KOPT-K1 (cell line): ENCODE measurements at regions not wholly inside any gene's neighbourhood (a gene's known extent, or its start where the extent isn't known, plus 50 kb on each side); places are given as distances from the start of the nearest gene placed in this dataset.

Experiments used
- H3K27ac ChIP-seq: fragments of 200-600 bp; sonication (generic); 2 replicates; pipeline ENCODE4 v1.5.1; 2016; ENCODE audit warnings: antibody characterized with exemption, mild to moderate bottlenecking, low read depth, low read length; ENCODE audit not compliant: poor library complexity, severe bottlenecking
- H3K36me3 ChIP-seq: fragments of 200-600 bp; sonication (generic); 2 replicates; pipeline ENCODE4 v1.5.1; 2017; ENCODE audit warnings: antibody characterized with exemption, mild to moderate bottlenecking, low read length, moderate library complexity; ENCODE audit not compliant: insufficient read depth
- H3K9me3 ChIP-seq: fragments of 200-600 bp; sonication (generic); 2 replicates; pipeline ENCODE4 v1.5.1; 2017; ENCODE audit warnings: antibody characterized with exemption, low read length, mild to moderate bottlenecking; ENCODE audit not compliant: insufficient read depth, poor library complexity, severe bottlenecking

GRCh38 chr13:40334031-40334430 lies 332.4 kb downstream of the FOXO1 start:
- Histone ChIP-seq H3K36me3 (no peaks in the 10 kb centered on the region), H3K9me3 (no peaks in the 10 kb centered on the region), H3K27ac (no peak overlapping the region)

DNA sequence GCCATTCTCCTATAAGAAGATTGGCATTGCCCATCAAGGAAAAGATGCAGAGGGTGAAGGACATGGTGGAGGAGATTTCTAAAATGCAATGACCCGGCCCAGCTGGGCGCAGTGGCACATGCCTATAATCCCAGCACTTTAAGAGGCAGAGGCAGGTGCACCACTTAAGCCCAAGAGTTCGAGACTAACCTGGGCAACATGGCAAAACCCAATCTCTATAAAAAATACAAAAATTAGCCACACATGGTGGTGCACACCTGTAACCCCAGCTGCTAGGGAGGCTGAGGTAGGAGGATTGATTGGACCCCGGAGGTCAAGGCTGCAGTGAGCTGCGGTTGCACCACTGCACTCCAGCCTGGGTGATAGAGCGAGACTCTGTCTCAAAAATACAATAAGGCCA lies 331.8 kb downstream of the FOXO1 start:
- no peaks in the 10 kb centered on the region for H3K9me3 ChIP-seq
- no peak overlapping the region for H3K27ac ChIP-seq
- no peaks in the 10 kb centered on the region for H3K36me3 ChIP-seq

DNA sequence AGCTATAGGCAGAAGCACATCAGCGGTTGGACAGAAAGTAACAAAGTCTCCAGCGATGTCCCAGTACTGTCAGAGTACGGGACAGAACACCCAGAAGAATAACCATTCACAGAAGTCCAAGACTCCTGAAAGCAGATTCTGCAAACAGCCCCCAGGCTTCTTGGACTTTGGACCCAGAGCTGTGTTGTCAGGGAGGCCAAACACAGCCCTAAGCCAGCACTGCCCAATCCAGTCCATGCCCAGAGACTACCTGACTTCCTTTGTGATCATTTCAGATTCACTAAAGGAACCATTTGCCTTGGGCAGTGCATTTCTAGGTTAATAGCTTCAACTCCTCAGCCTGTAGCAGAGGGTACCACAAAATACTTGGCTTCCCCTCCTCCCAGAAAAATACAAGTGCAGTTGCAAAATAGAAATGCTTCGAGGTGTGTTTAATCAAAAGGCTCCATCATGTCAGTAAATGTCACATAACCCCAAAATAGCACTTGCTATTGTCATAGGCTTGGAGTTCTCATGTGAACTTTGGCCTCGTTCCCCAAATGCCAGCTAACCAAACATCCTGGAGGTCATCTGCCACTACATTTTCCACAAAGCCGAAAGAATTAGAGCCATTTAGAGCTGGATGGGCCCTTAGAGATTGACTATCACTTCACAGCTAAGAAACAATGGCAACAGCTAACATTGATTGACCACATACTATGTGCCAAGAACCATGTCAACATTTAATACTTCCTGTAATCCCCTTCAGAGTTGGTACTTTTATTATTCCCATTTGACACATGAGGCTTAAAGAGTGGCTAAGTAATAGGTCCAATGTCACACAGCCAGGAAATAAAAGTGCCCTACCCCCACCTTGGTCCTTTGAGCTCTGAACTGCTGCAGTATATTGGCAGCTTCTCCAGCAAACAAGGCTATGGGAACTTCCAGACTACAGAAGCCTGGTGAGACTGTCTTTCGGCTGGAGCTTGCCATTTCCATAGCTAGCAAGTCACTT lies 329.9 kb downstream of the FOXO1 start:
- no peaks in the 10 kb centered on the region for H3K36me3 ChIP-seq
- H3K27ac ChIP-seq: no peak overlapping the region
- H3K9me3 ChIP-seq: no peaks in the 10 kb centered on the region

GRCh38 chr13:40337651-40338050 lies 328.8 kb downstream of the FOXO1 start:
- H3K9me3 ChIP-seq: no peaks in the 10 kb centered on the region
- H3K36me3 ChIP-seq: no peaks in the 10 kb centered on the region
- H3K27ac ChIP-seq: no peak overlapping the region

DNA sequence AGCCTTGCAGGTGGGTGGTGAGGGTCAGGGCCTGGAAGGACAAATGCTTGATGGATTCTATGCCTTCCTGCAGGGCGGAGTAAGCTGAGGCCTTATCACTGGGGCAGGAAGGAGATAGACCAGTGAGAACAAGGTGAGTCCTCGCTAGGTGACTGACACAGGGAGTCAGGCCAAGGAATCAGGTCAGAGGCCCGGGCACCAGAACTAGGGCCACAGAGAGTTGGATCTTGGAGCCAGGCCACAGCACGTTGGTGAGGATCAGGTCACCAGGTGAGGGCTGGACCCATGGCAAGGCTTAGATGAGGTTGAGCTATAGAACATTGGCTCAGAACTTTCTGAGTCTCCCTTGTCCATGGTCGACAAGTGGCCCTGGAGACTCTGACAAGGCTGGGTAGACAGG lies 328.2 kb downstream of the FOXO1 start:
- H3K27ac ChIP-seq: no peak overlapping the region
- H3K9me3 ChIP-seq: no peaks in the 10 kb centered on the region
- H3K36me3 ChIP-seq: no peaks in the 10 kb centered on the region

GRCh38 chr13:40340368-40341095 lies 325.9 kb downstream of the FOXO1 start:
- H3K27ac ChIP-seq: no peak overlapping the region
- no peaks in the 10 kb centered on the region for H3K36me3 ChIP-seq
- H3K9me3 ChIP-seq: no peaks in the 10 kb centered on the region

GRCh38 chr13:40341096-40341471 lies 325.4 kb downstream of the FOXO1 start:
- Histone ChIP-seq H3K9me3 (no peaks in the 10 kb centered on the region), H3K36me3 (no peaks in the 10 kb centered on the region)

DNA sequence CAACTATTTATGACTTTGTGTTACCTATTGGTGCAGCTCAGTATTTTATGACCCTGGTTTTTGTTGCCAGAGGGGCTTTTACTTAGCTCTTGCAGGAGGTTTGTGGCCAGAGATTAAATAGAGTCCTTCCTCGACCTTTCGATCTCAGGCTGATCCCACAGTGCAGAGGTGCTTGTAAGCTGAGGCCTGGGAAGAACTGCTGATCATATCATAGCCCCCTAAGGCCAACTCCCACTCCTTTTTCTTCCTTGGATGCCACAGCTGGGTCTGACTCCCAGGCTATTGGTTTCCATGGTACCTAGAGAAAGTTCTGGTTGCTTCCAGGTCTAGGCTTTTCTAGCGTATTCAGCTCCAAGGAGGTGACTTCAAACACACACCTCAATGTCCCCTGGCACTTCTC lies 324.9 kb downstream of the FOXO1 start:
- H3K9me3 ChIP-seq: no peaks in the 10 kb centered on the region
- H3K27ac ChIP-seq: no peak overlapping the region

More at GRCh38 chr13:40341096-40341471, 325.4 kb downstream of the FOXO1 start:
- H3K27ac ChIP-seq: no peak overlapping the region

GRCh38 chr13:40342461-40342860 lies 324.0 kb downstream of the FOXO1 start:
- Histone ChIP-seq H3K36me3 (no peaks in the 10 kb centered on the region), H3K9me3 (no peaks in the 10 kb centered on the region), H3K27ac (no peak overlapping the region)

More for the DNA sequence above, 324.9 kb downstream of the FOXO1 start:
- no peaks in the 10 kb centered on the region for H3K36me3 ChIP-seq

DNA sequence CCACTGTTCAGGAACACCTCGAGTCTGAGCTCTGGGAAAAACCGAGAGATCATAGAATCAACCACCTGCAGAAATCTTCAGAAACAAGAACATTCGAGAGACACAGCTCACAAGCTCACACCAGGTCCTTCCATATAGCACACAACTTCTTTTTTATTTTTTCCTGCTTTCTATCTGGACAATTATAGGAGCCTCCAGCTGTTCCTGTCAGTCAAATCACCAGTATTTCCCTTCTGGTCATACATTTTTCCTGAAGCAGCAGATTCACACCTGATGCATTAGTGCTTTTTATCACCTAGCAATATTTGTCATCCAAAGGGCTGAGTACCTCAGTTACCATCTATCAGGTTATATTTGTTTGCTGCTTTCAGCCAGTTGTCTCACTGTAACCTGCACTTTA lies 323.5 kb downstream of the FOXO1 start:
- Histone ChIP-seq H3K27ac (no peak overlapping the region), H3K36me3 (no peaks in the 10 kb centered on the region), H3K9me3 (no peaks in the 10 kb centered on the region)

- no peaks in the 10 kb centered on the region for H3K9me3 ChIP-seq
- H3K36me3 ChIP-seq: no peaks in the 10 kb centered on the region
- no peak overlapping the region for H3K27ac ChIP-seq
These were observed 322.7 kb downstream of the FOXO1 start for GRCh38 chr13:40343550-40344269.

DNA sequence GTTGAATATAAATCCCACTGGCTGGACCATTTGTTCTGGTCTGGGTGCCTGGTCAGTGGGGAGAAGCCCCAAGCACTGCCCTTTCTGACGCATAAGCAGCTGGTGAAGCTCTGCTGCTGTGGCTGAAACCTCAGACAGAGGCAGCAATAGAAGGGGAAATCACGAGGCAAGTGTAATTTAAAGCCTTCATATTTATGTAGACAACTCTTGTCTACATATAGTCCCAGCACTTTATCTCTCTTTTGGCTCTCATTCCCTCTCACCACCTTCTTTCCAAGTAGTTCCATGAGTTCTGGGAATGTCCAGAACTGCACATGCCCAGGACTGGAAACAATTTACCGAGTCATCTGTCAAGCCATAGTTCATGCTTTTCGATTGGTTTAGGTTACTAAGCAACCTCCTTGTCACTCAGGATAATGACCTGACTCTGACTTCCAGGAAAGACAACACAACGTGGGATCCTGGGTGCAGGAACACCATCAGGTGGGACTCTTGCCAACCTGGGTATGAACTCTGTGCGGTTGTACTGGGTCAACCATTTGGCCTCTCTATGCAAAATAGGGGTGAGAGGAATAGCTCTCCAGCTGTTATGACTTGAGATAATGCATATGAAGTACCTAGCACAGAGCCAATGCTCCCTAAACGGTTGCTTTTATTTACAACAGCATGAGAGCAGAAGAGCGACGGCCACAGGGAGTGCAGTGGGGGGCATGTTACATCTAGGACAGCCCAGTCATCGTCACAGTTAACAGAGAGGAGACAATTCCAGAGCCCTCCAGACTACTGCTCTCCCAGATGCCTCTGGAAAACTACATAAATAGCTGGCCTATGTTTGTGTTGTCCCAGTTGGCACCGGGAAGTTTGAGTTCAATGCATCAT lies 321.9 kb downstream of the FOXO1 start:
- Histone ChIP-seq H3K27ac (no peak overlapping the region), H3K36me3 (no peaks in the 10 kb centered on the region), H3K9me3 (no peaks in the 10 kb centered on the region)

- Histone ChIP-seq H3K36me3 (no peaks in the 10 kb centered on the region), H3K27ac (no peak overlapping the region), H3K9me3 (no peaks in the 10 kb centered on the region)
These were observed 321.3 kb downstream of the FOXO1 start for GRCh38 chr13:40345149-40345514.

- Histone ChIP-seq H3K36me3 (no peaks in the 10 kb centered on the region), H3K9me3 (no peaks in the 10 kb centered on the region), H3K27ac (no peak overlapping the region)
These were observed 320.6 kb downstream of the FOXO1 start for GRCh38 chr13:40345654-40346372.
